HEK293 (cell line): ENCODE measurements at regions not wholly inside any gene's neighbourhood (a gene's known extent, or its start where the extent isn't known, plus 50 kb on each side); places are given as distances from the start of the nearest gene placed in this dataset.

Experiments
- CTCF ChIA-PET: fragments of 350-600 bp; formaldehyde crosslinking; extraction: SDS; loops from one replicate; lab custom pipeline; 2021; ENCODE audit warnings: antibody characterized with exemption; lab: Yijun Ruan, JAX
- POLR2A ChIA-PET: fragments of 300-600 bp; formaldehyde crosslinking; extraction: SDS; loops from one replicate; lab custom pipeline; 2020; ENCODE audit warnings: antibody characterized with exemption, inconsistent platforms; lab: Yijun Ruan, JAX
- H3K27ac ChIP-seq: fragments of 200-500 bp; sonication (Bioruptor generic); 2 replicates; pipeline ENCODE4 v1.5.1; 2014; ENCODE audit warnings: low read depth, low read length, control low read depth, inconsistent platforms; ENCODE audit errors: extremely low read depth
- H3K36me3 ChIP-seq, 2 experiments: fragments of 200-500 bp in 1 of 2; sonication (Bioruptor generic) in 1 of 2; 1 replicate in 1 of 2; 2 replicates in 1 of 2; pipeline ENCODE4 v1.5.1; 2014 to 2017; ENCODE audit warnings: inconsistent platforms in 2 of 2, low read length in 2 of 2; ENCODE audit not compliant: control insufficient read depth in 2 of 2, insufficient read depth in 1 of 2
- H3K4me1 ChIP-seq: fragments of 200-500 bp; sonication (Bioruptor generic); 2 replicates; pipeline ENCODE4 v1.5.1; 2014; ENCODE audit warnings: mild to moderate bottlenecking, low read length, inconsistent platforms; ENCODE audit not compliant: control insufficient read depth, insufficient read depth
- H3K4me3 ChIP-seq: 2 replicates; pipeline ENCODE4 v1.5.1; 2011; ENCODE audit warnings: low read depth, mild to moderate bottlenecking, control low read depth, low read length, moderate library complexity
- H3K9me3 ChIP-seq: fragments of 200-500 bp; sonication (Bioruptor generic); 2 replicates; pipeline ENCODE4 v1.5.1; 2014; ENCODE audit warnings: low read depth, low read length, inconsistent platforms; ENCODE audit not compliant: control insufficient read depth, insufficient read depth
- GLIS2 ChIP-seq: fragments of 450-650 bp; formaldehyde crosslinking; IDR thresholded peaks from 2 replicates; pipeline ENCODE4 v1.5.1; 2016; ENCODE audit warnings: missing biosample characterization, missing genetic modification characterization
- KLF7 ChIP-seq: fragments of 450-650 bp; formaldehyde crosslinking; IDR thresholded peaks from 2 replicates; pipeline ENCODE4 v1.5.1; 2016; ENCODE audit warnings: missing biosample characterization, missing genetic modification characterization, borderline replicate concordance
- REPIN1 ChIP-seq: fragments of 450-650 bp; formaldehyde crosslinking; IDR thresholded peaks from 2 replicates; pipeline ENCODE4 v1.5.1; 2017; ENCODE audit warnings: missing biosample characterization, missing genetic modification characterization, low read depth
- TCF7L2 ChIP-seq: IDR thresholded peaks from 2 replicates; pipeline ENCODE4 v1.6.1; 2011; ENCODE audit warnings: low read depth, mild to moderate bottlenecking, inconsistent platforms, low read length, moderate library complexity, borderline replicate concordance
- ZBTB1 ChIP-seq: fragments of 450-650 bp; formaldehyde crosslinking; IDR thresholded peaks from 2 replicates; pipeline ENCODE4 v1.5.1; 2016; ENCODE audit warnings: missing biosample characterization, missing genetic modification characterization
- ZNF169 ChIP-seq: fragments of 450-650 bp; formaldehyde crosslinking; IDR thresholded peaks from 2 replicates; pipeline ENCODE4 v1.5.1; 2016; ENCODE audit warnings: missing biosample characterization, missing genetic modification characterization
- ZNF221 ChIP-seq: fragments of 450-650 bp; formaldehyde crosslinking; IDR thresholded peaks from 2 replicates; pipeline ENCODE4 v1.5.1; 2017; ENCODE audit warnings: missing biosample characterization, missing genetic modification characterization, borderline replicate concordance
- ZNF266 ChIP-seq: fragments of 450-650 bp; formaldehyde crosslinking; IDR thresholded peaks from 2 replicates; pipeline ENCODE4 v1.5.1; 2016; ENCODE audit warnings: missing biosample characterization, missing genetic modification characterization, low read depth
- ZNF510 ChIP-seq: fragments of 450-650 bp; formaldehyde crosslinking; IDR thresholded peaks from 2 replicates; pipeline ENCODE4 v1.5.1; 2018; ENCODE audit warnings: mild to moderate bottlenecking, missing genetic modification characterization, missing biosample characterization; ENCODE audit not compliant: insufficient replicate concordance
- ZNF561 ChIP-seq: fragments of 450-650 bp; IDR thresholded peaks from 2 replicates; pipeline ENCODE4 v1.5.1; 2018; ENCODE audit warnings: missing biosample characterization, missing genetic modification characterization, borderline replicate concordance
- ZNF624 ChIP-seq: fragments of 450-650 bp; formaldehyde crosslinking; IDR thresholded peaks from 2 replicates; pipeline ENCODE4 v1.5.1; 2017; ENCODE audit warnings: missing biosample characterization, missing genetic modification characterization
- ZNF677 ChIP-seq: fragments of 450-650 bp; IDR thresholded peaks from 2 replicates; pipeline ENCODE4 v1.5.0; 2018; ENCODE audit warnings: missing biosample characterization, mild to moderate bottlenecking, missing genetic modification characterization, moderate library complexity
- ZNF701 ChIP-seq: fragments of 450-650 bp; formaldehyde crosslinking; IDR thresholded peaks from 2 replicates; pipeline ENCODE4 v1.5.1; 2016; ENCODE audit warnings: missing biosample characterization, missing genetic modification characterization
- ZNF785 ChIP-seq: fragments of 450-650 bp; formaldehyde crosslinking; IDR thresholded peaks from 2 replicates; pipeline ENCODE4 v1.5.1; 2016; ENCODE audit warnings: missing biosample characterization, missing genetic modification characterization
- ZSCAN16 ChIP-seq: fragments of 450-650 bp; formaldehyde crosslinking; IDR thresholded peaks from 2 replicates; pipeline ENCODE4 v1.5.1; 2016; ENCODE audit warnings: missing biosample characterization, missing genetic modification characterization
- TF ChIP-seq, protein P1 (sequence below): fragments of 450-650 bp; formaldehyde crosslinking; IDR thresholded peaks from 2 replicates; pipeline ENCODE4 v1.5.1; 2016; ENCODE audit warnings: missing biosample characterization, missing genetic modification characterization
- TF ChIP-seq, protein P2 (sequence below): fragments of 450-650 bp; formaldehyde crosslinking; IDR thresholded peaks from 2 replicates; pipeline ENCODE4 v1.5.1; 2016; ENCODE audit warnings: missing biosample characterization, missing genetic modification characterization, borderline replicate concordance
- TF ChIP-seq, protein P3 (sequence below): fragments of 450-650 bp; formaldehyde crosslinking; IDR thresholded peaks from 2 replicates; pipeline ENCODE4 v1.5.1; 2016; ENCODE audit warnings: missing biosample characterization, missing genetic modification characterization, borderline replicate concordance
- TF ChIP-seq, protein P4 (sequence below): fragments of 450-650 bp; formaldehyde crosslinking; IDR thresholded peaks from 2 replicates; pipeline ENCODE4; 2016; ENCODE audit warnings: missing biosample characterization, missing genetic modification characterization
- TF ChIP-seq, protein P5 (sequence below): fragments of 450-650 bp; formaldehyde crosslinking; IDR thresholded peaks from 2 replicates; pipeline ENCODE4 v1.5.1; 2016; ENCODE audit warnings: missing biosample characterization, missing genetic modification characterization
- TF ChIP-seq, protein P6 (sequence below): fragments of 450-650 bp; formaldehyde crosslinking; IDR thresholded peaks from 2 replicates; pipeline ENCODE4 v1.5.1; 2017; ENCODE audit warnings: missing biosample characterization, missing genetic modification characterization

DNA sequence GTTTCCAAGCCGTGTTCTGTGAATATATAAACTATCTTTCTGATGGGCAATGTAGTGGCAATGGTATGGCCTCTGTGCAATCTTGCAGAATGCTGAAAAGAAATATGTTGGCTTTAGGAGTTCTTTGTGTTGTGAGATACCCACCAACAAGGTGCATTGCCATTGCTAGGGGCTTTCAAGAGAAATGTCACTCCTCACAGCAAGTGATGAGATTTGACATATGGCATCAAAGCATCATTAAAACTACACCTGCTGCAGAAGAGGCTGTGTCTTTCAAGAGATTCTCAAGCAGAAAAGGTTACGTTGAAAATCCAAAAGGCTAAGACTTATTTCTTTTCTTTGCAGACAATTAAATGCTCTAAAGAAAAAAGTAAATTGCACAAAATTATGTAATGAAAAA is 1110.8 kb downstream of the CBLN2 start:
- Histone ChIP-seq H3K36me3 (no peaks in the 10 kb centered on the region), H3K9me3 (no peaks in the 10 kb centered on the region), H3K4me3 (no peak overlapping the region), H3K4me1 (no peaks in the 10 kb centered on the region), H3K27ac (no peak overlapping the region)
- ChIA-PET POLR2A (no interaction called here), CTCF (no interaction called here)
- TF ChIP-seq ZNF624 (no peak), ZNF266 (tag by site-specific recombination) (no peak), REPIN1 (no peak)
- TF ChIP-seq, protein P1, sequence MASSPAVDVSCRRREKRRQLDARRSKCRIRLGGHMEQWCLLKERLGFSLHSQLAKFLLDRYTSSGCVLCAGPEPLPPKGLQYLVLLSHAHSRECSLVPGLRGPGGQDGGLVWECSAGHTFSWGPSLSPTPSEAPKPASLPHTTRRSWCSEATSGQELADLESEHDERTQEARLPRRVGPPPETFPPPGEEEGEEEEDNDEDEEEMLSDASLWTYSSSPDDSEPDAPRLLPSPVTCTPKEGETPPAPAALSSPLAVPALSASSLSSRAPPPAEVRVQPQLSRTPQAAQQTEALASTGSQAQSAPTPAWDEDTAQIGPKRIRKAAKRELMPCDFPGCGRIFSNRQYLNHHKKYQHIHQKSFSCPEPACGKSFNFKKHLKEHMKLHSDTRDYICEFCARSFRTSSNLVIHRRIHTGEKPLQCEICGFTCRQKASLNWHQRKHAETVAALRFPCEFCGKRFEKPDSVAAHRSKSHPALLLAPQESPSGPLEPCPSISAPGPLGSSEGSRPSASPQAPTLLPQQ, result no peak
- TF ChIP-seq, all 188 proteins: peak for 0

DNA sequence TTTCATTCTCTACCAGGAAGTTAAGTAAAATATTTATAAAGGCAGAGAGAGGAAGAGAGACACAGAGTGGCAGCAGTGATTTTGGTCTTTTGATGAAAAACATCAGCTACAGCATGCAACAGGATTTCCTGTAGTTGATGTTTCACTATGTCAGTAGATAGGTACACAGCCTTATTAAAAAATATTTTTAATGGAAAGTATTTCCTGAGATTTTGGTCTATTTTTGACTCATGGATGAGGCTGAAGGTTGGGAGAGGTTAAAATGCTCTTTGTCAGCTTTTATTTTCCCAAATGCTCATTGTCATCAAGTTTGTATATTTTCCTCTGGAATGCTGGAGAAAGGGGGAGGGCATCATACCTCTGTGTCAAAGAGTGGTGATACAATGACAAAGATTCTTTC is 1112.5 kb downstream of the CBLN2 start:
- CTCF ChIA-PET, result no interaction called here
- POLR2A ChIA-PET, result no interaction called here
- Histone ChIP-seq H3K9me3 (no peaks in the 10 kb centered on the region), H3K27ac (no peak overlapping the region), H3K4me3 (no peak overlapping the region), H3K4me1 (no peaks in the 10 kb centered on the region), H3K36me3 (no peaks in the 10 kb centered on the region)
- TF ChIP-seq, protein P2, sequence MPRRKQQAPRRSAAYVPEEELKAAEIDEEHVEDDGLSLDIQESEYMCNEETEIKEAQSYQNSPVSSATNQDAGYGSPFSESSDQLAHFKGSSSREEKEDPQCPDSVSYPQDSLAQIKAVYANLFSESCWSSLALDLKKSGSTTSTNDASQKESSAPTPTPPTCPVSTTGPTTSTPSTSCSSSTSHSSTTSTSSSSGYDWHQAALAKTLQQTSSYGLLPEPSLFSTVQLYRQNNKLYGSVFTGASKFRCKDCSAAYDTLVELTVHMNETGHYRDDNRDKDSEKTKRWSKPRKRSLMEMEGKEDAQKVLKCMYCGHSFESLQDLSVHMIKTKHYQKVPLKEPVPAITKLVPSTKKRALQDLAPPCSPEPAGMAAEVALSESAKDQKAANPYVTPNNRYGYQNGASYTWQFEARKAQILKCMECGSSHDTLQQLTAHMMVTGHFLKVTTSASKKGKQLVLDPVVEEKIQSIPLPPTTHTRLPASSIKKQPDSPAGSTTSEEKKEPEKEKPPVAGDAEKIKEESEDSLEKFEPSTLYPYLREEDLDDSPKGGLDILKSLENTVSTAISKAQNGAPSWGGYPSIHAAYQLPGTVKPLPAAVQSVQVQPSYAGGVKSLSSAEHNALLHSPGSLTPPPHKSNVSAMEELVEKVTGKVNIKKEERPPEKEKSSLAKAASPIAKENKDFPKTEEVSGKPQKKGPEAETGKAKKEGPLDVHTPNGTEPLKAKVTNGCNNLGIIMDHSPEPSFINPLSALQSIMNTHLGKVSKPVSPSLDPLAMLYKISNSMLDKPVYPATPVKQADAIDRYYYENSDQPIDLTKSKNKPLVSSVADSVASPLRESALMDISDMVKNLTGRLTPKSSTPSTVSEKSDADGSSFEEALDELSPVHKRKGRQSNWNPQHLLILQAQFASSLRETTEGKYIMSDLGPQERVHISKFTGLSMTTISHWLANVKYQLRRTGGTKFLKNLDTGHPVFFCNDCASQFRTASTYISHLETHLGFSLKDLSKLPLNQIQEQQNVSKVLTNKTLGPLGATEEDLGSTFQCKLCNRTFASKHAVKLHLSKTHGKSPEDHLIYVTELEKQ, result no peak
- TF ChIP-seq ZNF169 (tag by site-specific recombination) (no peak), ZSCAN16 (tag by site-specific recombination) (no peak), ZNF510 (no peak), ZNF677 (tag by site-specific recombination) (no peak), ZNF561 (tag by site-specific recombination) (no peak), GLIS2 (tag by site-specific recombination) (no peak), KLF7 (tag by site-specific recombination) (no peak), TCF7L2 (no peak), ZBTB1 (tag by site-specific recombination) (no peak)
- TF ChIP-seq, protein P3, sequence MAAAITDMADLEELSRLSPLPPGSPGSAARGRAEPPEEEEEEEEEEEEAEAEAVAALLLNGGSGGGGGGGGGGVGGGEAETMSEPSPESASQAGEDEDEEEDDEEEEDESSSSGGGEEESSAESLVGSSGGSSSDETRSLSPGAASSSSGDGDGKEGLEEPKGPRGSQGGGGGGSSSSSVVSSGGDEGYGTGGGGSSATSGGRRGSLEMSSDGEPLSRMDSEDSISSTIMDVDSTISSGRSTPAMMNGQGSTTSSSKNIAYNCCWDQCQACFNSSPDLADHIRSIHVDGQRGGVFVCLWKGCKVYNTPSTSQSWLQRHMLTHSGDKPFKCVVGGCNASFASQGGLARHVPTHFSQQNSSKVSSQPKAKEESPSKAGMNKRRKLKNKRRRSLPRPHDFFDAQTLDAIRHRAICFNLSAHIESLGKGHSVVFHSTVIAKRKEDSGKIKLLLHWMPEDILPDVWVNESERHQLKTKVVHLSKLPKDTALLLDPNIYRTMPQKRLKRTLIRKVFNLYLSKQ, result no peak

DNA sequence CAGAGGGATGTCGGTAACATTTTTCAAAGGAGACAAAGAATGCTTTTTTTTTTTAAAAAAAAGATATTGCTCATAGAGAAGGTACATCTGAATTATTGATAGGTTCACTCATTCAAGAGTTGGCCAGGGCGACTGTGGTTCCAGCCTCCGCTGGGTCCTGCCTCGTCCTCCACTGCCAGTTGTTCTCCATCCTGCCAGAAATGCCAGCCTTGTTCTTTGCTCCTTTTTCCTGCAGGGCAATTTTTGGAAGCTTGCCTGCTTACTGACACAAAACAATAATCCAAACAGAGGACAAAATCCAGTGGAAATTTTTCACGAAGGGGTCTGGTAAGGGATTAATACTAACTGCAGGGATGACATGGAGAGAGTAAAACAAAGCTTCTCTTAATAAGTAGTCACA is 1113.0 kb downstream of the CBLN2 start:
- POLR2A ChIA-PET, result no interaction called here
- no peak overlapping the region for H3K27ac ChIP-seq
- CTCF ChIA-PET, result no interaction called here
- no peaks in the 10 kb centered on the region for H3K4me1 ChIP-seq
- H3K4me3 ChIP-seq, result no peak overlapping the region
- no peaks in the 10 kb centered on the region for H3K9me3 ChIP-seq
- no peaks in the 10 kb centered on the region for H3K36me3 ChIP-seq
- no peak for TF ChIP-seq ZNF701
- TF ChIP-seq, protein P4, sequence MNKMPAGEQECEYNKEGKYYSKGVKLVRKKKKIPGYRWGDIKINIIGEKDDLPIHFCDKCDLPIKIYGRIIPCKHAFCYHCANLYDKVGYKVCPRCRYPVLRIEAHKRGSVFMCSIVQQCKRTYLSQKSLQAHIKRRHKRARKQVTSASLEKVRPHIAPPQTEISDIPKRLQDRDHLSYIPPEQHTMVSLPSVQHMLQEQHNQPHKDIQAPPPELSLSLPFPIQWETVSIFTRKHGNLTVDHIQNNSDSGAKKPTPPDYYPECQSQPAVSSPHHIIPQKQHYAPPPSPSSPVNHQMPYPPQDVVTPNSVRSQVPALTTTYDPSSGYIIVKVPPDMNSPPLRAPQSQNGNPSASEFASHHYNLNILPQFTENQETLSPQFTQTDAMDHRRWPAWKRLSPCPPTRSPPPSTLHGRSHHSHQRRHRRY, result no peak
- no peak for TF ChIP-seq ZNF169 (tag by site-specific recombination)
- TF ChIP-seq, protein P5, sequence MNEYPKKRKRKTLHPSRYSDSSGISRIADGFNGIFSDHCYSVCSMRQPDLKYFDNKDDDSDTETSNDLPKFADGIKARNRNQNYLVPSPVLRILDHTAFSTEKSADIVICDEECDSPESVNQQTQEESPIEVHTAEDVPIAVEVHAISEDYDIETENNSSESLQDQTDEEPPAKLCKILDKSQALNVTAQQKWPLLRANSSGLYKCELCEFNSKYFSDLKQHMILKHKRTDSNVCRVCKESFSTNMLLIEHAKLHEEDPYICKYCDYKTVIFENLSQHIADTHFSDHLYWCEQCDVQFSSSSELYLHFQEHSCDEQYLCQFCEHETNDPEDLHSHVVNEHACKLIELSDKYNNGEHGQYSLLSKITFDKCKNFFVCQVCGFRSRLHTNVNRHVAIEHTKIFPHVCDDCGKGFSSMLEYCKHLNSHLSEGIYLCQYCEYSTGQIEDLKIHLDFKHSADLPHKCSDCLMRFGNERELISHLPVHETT (tag by site-specific recombination), result no peak
- TF ChIP-seq ZNF785 (tag by site-specific recombination), result no peak
- TF ChIP-seq, protein P6, sequence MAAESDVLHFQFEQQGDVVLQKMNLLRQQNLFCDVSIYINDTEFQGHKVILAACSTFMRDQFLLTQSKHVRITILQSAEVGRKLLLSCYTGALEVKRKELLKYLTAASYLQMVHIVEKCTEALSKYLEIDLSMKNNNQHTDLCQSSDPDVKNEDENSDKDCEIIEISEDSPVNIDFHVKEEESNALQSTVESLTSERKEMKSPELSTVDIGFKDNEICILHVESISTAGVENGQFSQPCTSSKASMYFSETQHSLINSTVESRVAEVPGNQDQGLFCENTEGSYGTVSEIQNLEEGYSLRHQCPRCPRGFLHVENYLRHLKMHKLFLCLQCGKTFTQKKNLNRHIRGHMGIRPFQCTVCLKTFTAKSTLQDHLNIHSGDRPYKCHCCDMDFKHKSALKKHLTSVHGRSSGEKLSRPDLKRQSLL (tag by site-specific recombination), result no peak
- TF ChIP-seq ZNF221 (tag by site-specific recombination), result no peak
